Thoracic aorta (tissue), 2 donors: ENCODE measurements at regions not wholly inside any gene's neighbourhood (a gene's known extent, or its start where the extent isn't known, plus 50 kb on each side); places are given as distances from the start of the nearest gene placed in this dataset.

Source experiments
- ATAC-seq: fragments of 150-250 bp; one replicate; pipeline ENCODE4 v1.8.0; 2017; ENCODE audit warnings: low read depth; ENCODE audit not compliant: insufficient number of reproducible peaks, low FRiP score
- DNase-seq: peaks from one replicate; pipeline ENCODE4 v3.0.0-alpha.2; 2020; ENCODE audit warnings: low spot score
- H3K27ac ChIP-seq, 2 donors: fragments of 200-600 bp; sonication (generic); 1 replicate in 1 of 2; 2 replicates in 1 of 2; pipeline ENCODE4 v1.5.1; 2016; ENCODE audit warnings: mild to moderate bottlenecking in 2 of 2, moderate library complexity in 2 of 2
- H3K27me3 ChIP-seq: fragments of 200-600 bp; sonication (generic); replicated peaks from 2 replicates; pipeline ENCODE4 v1.6.0; 2016; ENCODE audit warnings: mild to moderate bottlenecking; ENCODE audit not compliant: insufficient read depth
- H3K36me3 ChIP-seq: fragments of 200-600 bp; sonication (generic); one replicate; pipeline ENCODE4 v1.5.1; 2016
- H3K4me1 ChIP-seq, 2 donors: fragments of 200-600 bp; sonication (generic); 1 replicate in 1 of 2; 2 replicates in 1 of 2; pipeline versions ENCODE4 v1.5.1 to v1.6.0; 2016; ENCODE audit warnings: low read depth in 2 of 2, mild to moderate bottlenecking in 1 of 2; ENCODE audit not compliant: control insufficient read depth in 1 of 2
- H3K4me3 ChIP-seq: fragments of 200-600 bp; sonication (generic); 2 replicates; pipeline ENCODE4 v1.5.1; 2016; ENCODE audit warnings: mild to moderate bottlenecking
- H3K9me3 ChIP-seq: fragments of 200-600 bp; sonication (generic); 2 replicates; pipeline ENCODE4 v1.5.1; 2016
- CTCF ChIP-seq: fragments of 200-600 bp; sonication (generic); IDR thresholded peaks from one replicate; pipeline ENCODE4 v1.5.1; 2019; ENCODE audit warnings: antibody characterized with exemption

- H3K4me1 ChIP-seq, result peaks cover 5 to 33% of the 10 kb centered on the region in 2 donors
- H3K27me3 ChIP-seq, result no peaks in the 10 kb centered on the region
- no peaks in the 10 kb centered on the region for H3K9me3 ChIP-seq
- DNase-seq (no peak), ATAC-seq (no peak)
- H3K36me3 ChIP-seq, result no peaks in the 10 kb centered on the region
- no peak overlapping the region for H3K27ac ChIP-seq
- TF ChIP-seq CTCF, result no peak
- no peak overlapping the region for H3K4me3 ChIP-seq
Measured at GRCh38 chr3:159835126-159835525, 153.5 kb upstream of the IL12A start.

- Histone ChIP-seq H3K27ac (no peak overlapping the region), H3K36me3 (no peaks in the 10 kb centered on the region), H3K27me3 (no peaks in the 10 kb centered on the region), H3K4me3 (no peak overlapping the region), H3K4me1 (peaks cover 5 to 48% of the 10 kb centered on the region in 2 donors), H3K9me3 (no peaks in the 10 kb centered on the region)
- DNase-seq, result no peak
- no peak for TF ChIP-seq CTCF
- ATAC-seq, result no peak
Measured at GRCh38 chr3:159837725-159838124, 150.9 kb upstream of the IL12A start.

- no peak overlapping the region for H3K27ac ChIP-seq
- no peaks in the 10 kb centered on the region for H3K36me3 ChIP-seq
- ATAC-seq (no peak), DNase-seq (no peak)
- H3K27me3 ChIP-seq, result no peaks in the 10 kb centered on the region
- no peaks in the 10 kb centered on the region for H3K9me3 ChIP-seq
- H3K4me3 ChIP-seq, result no peak overlapping the region
- H3K4me1 ChIP-seq, result peaks cover 5 to 51% of the 10 kb centered on the region in 2 donors
- TF ChIP-seq CTCF, result no peak
Measured at GRCh38 chr3:159838938-159839337, 149.7 kb upstream of the IL12A start.

GRCh38 chr3:159839561-159840379 is 148.9 kb upstream of the IL12A start, which contains the start of gene SCHIP1:
Gene SCHIP1, plus strand, starts transcription at chr3:159839861.
- Histone ChIP-seq H3K27ac (no peak within 1 kb of the TSS), H3K4me3 (no peak within 1 kb of the TSS), H3K36me3 (no peaks in the 10 kb centered on the region), H3K4me1 (peaks cover 6 to 60% of the 10 kb centered on the region in 2 donors), H3K27me3 (no peaks in the 10 kb centered on the region), H3K9me3 (no peaks in the 10 kb centered on the region)
- TF ChIP-seq CTCF, result no peak
- DNase-seq (no peak), ATAC-seq (no peak)

- no peak for DNase-seq
- TF ChIP-seq CTCF, result no peak
- Histone ChIP-seq H3K27ac (no peak overlapping the region), H3K4me1 (peaks cover 8 to 70% of the 10 kb centered on the region in 2 donors), H3K9me3 (no peaks in the 10 kb centered on the region), H3K27me3 (no peaks in the 10 kb centered on the region), H3K4me3 (no peak overlapping the region), H3K36me3 (no peaks in the 10 kb centered on the region)
- no peak for ATAC-seq
Measured at GRCh38 chr3:159840703-159841299, 147.8 kb upstream of the IL12A start.
